Neural cell (in vitro differentiated cells): ENCODE measurements at regions not wholly inside any gene's neighbourhood (a gene's known extent, or its start where the extent isn't known, plus 50 kb on each side); places are given as distances from the start of the nearest gene placed in this dataset.

Source experiments
- H2AFZ ChIP-seq: fragments of 200-600, 300-800 bp; sonication (generic), shearing (Covaris generic); 2 replicates; pipeline ENCODE4 v1.6.0; 2014; ENCODE audit warnings: low read depth, mild to moderate bottlenecking, antibody characterized with exemption, low read length, moderate library complexity
- H3F3A ChIP-seq: fragments of 200-600 bp; shearing (Covaris generic); 2 replicates; pipeline ENCODE4 v1.6.1; 2016; ENCODE audit warnings: mild to moderate bottlenecking, moderate library complexity, mixed read lengths, antibody characterized with exemption, low read length; ENCODE audit not compliant: insufficient read depth, poor library complexity, severe bottlenecking
- H3K27ac ChIP-seq: fragments of 200-600, 300-800 bp; sonication (generic), shearing (Covaris generic); 2 replicates; pipeline ENCODE4 v1.5.1; 2014; ENCODE audit warnings: mild to moderate bottlenecking, low read length, moderate library complexity
- H3K27me3 ChIP-seq: fragments of 300-800, 200-600 bp; sonication (generic), shearing (Covaris generic); 2 replicates; pipeline ENCODE4 v1.6.0; 2014; ENCODE audit warnings: mild to moderate bottlenecking, low read depth, low read length, moderate library complexity; ENCODE audit not compliant: insufficient read depth
- H3K36me3 ChIP-seq: fragments of 300-800, 200-600 bp; sonication (generic), shearing (Covaris generic); 2 replicates; pipeline ENCODE4 v1.5.1; 2014; ENCODE audit warnings: mild to moderate bottlenecking, antibody characterized with exemption, low read length, moderate library complexity; ENCODE audit not compliant: insufficient read depth
- H3K4me2 ChIP-seq: fragments of 300-800, 200-600 bp; sonication (generic), shearing (Covaris generic); 2 replicates; pipeline ENCODE4 v1.6.0; 2014; ENCODE audit warnings: mild to moderate bottlenecking, low read length
- H3K4me3 ChIP-seq: fragments of 300-800, 200-600 bp; sonication (generic), shearing (Covaris generic); 2 replicates; pipeline ENCODE4 v1.5.1; 2014; ENCODE audit warnings: mild to moderate bottlenecking, low read length, moderate library complexity
- H3K79me2 ChIP-seq: fragments of 200-600 bp; shearing (Covaris generic); replicated peaks from 2 replicates; pipeline ENCODE4 v1.6.0; 2014; ENCODE audit warnings: mild to moderate bottlenecking, low read length, moderate library complexity; ENCODE audit not compliant: insufficient read depth
- H3K9ac ChIP-seq: fragments of 300-800, 200-600 bp; sonication (generic), shearing (Covaris generic); 2 replicates; pipeline ENCODE4 v1.6.1; 2016; ENCODE audit warnings: mild to moderate bottlenecking, low read length, mixed read lengths
- H3K9me2 ChIP-seq: fragments of 200-600 bp; shearing (Covaris generic); 2 replicates; pipeline ENCODE4 v1.6.1; 2016; ENCODE audit warnings: mild to moderate bottlenecking, low read length, mixed read lengths; ENCODE audit not compliant: insufficient read depth
- H3K9me3 ChIP-seq: fragments of 200-600, 300-800 bp; sonication (generic), shearing (Covaris generic); 2 replicates; pipeline ENCODE4 v1.6.1; 2016; ENCODE audit warnings: mild to moderate bottlenecking, mixed run types, low read length, moderate library complexity, mixed read lengths
- H4K20me1 ChIP-seq: fragments of 200-600 bp; shearing (Covaris generic); 2 replicates; pipeline ENCODE4 v1.6.1; 2016; ENCODE audit warnings: mild to moderate bottlenecking, mixed run types; ENCODE audit not compliant: insufficient read depth
- CTCF ChIP-seq: fragments of 450-650 bp; IDR thresholded peaks from 2 replicates; pipeline ENCODE4 v1.5.1; 2014; ENCODE audit warnings: antibody characterized with exemption, mild to moderate bottlenecking, moderate library complexity; ENCODE audit not compliant: poor library complexity, severe bottlenecking
- EP300 ChIP-seq: fragments of 450-650 bp; conservative IDR thresholded peaks from 2 replicates; pipeline ENCODE4 v1.6.1; 2014; ENCODE audit warnings: antibody characterized with exemption, mild to moderate bottlenecking, moderate library complexity; ENCODE audit not compliant: poor library complexity, severe bottlenecking
- EZH2 ChIP-seq: fragments of 200-600, 300-800 bp; shearing (Covaris generic), sonication (generic); IDR thresholded peaks from 2 replicates; pipeline ENCODE4 v1.6.1; 2014; ENCODE audit warnings: antibody characterized with exemption, low read length, borderline replicate concordance, mild to moderate bottlenecking; ENCODE audit not compliant: insufficient read depth, poor library complexity, severe bottlenecking
- MXI1 ChIP-seq: fragments of 450-650 bp; conservative IDR thresholded peaks from 2 replicates; pipeline ENCODE4 v1.6.1; 2014; ENCODE audit warnings: antibody characterized with exemption, mild to moderate bottlenecking; ENCODE audit not compliant: poor library complexity, severe bottlenecking
- POLR2AphosphoS5 ChIP-seq: IDR thresholded peaks from 2 replicates; pipeline ENCODE4 v1.6.1; 2012
- RAD21 ChIP-seq: fragments of 450-650 bp; conservative IDR thresholded peaks from 2 replicates; pipeline ENCODE4 v1.6.1; 2014; ENCODE audit warnings: antibody characterized with exemption, mild to moderate bottlenecking, moderate library complexity
- REST ChIP-seq: IDR thresholded peaks from 2 replicates; pipeline ENCODE4 v1.6.1; 2012; ENCODE audit warnings: borderline replicate concordance
- SMC3 ChIP-seq: fragments of 450-650 bp; conservative IDR thresholded peaks from 2 replicates; pipeline ENCODE4 v1.6.1; 2014; ENCODE audit warnings: antibody characterized with exemption, mild to moderate bottlenecking, moderate library complexity; ENCODE audit not compliant: poor library complexity
- TAF1 ChIP-seq: IDR thresholded peaks from 2 replicates; pipeline ENCODE4 v1.6.1; 2012; ENCODE audit warnings: low read depth

GRCh38 chr5:40361378-40361777, 318.3 kb upstream of the PTGER4 start:
- no peak for TF ChIP-seq TAF1
- no peak for TF ChIP-seq CTCF
- no peak for TF ChIP-seq EZH2
- no peak for TF ChIP-seq EP300
- no peak for TF ChIP-seq POLR2AphosphoS5
- no peak for TF ChIP-seq RAD21
- no peak for TF ChIP-seq MXI1
- TF ChIP-seq REST = no peak
- TF ChIP-seq SMC3 = no peak
- H3K9me2 ChIP-seq = no peaks in the 10 kb centered on the region
- H4K20me1 ChIP-seq = no peaks in the 10 kb centered on the region
- no peaks in the 10 kb centered on the region for H3F3A ChIP-seq
- no peak overlapping the region for H3K9ac ChIP-seq
- H3K36me3 ChIP-seq = no peaks in the 10 kb centered on the region
- H3K4me3 ChIP-seq = no peak overlapping the region
- no peak overlapping the region for H3K4me2 ChIP-seq
- peaks cover 3% of the 10 kb centered on the region for H3K9me3 ChIP-seq
- no peaks in the 10 kb centered on the region for H3K27me3 ChIP-seq
- H3K27ac ChIP-seq = no peak overlapping the region
- no peaks in the 10 kb centered on the region for H3K79me2 ChIP-seq
- no peak overlapping the region for H2AFZ ChIP-seq

GRCh38 chr5:40360685-40361084, 319.0 kb upstream of the PTGER4 start:
- Histone ChIP-seq H3K9me2 (no peaks in the 10 kb centered on the region), H3K27me3 (no peaks in the 10 kb centered on the region), H4K20me1 (no peaks in the 10 kb centered on the region), H3K4me3 (no peak overlapping the region), H3F3A (no peaks in the 10 kb centered on the region), H3K9ac (no peak overlapping the region), H3K27ac (no peak overlapping the region), H2AFZ (no peak overlapping the region), H3K9me3 (peaks cover 3% of the 10 kb centered on the region), H3K36me3 (no peaks in the 10 kb centered on the region), H3K79me2 (no peaks in the 10 kb centered on the region), H3K4me2 (no peak overlapping the region)
- TF ChIP-seq EP300 (no peak), EZH2 (no peak)

- Histone ChIP-seq H3K27me3 (no peaks in the 10 kb centered on the region), H3K4me2 (no peak overlapping the region), H3K27ac (no peak overlapping the region), H3K36me3 (no peaks in the 10 kb centered on the region), H3K4me3 (no peak overlapping the region), H3K79me2 (no peaks in the 10 kb centered on the region), H3K9me3 (peaks cover 3% of the 10 kb centered on the region), H3K9me2 (no peaks in the 10 kb centered on the region), H3K9ac (no peak overlapping the region), H4K20me1 (no peaks in the 10 kb centered on the region), H3F3A (no peaks in the 10 kb centered on the region), H2AFZ (no peak overlapping the region)
- TF ChIP-seq CTCF (no peak), RAD21 (no peak)
Measured at GRCh38 chr5:40359832-40360231, 319.9 kb upstream of the PTGER4 start.
